Spleen (tissue), 11 donors: ENCODE measurements at regions not wholly inside any gene's neighbourhood (a gene's known extent, or its start where the extent isn't known, plus 50 kb on each side); places are given as distances from the start of the nearest gene placed in this dataset.

Source experiments
- DNase-seq: peaks from one replicate; pipeline ENCODE4 v3.0.0-alpha.2; 2020
- H3K27ac ChIP-seq, 8 donors: fragments of 200-600 bp; sonication (generic) in 7 of 8; 1 replicate in 4 of 8; 2 replicates in 4 of 8; pipeline versions ENCODE4 v1.5.0 to v1.8.0; 2016 to 2021; ENCODE audit warnings: inconsistent platforms in 4 of 8, mild to moderate bottlenecking in 4 of 8, moderate library complexity in 1 of 8
- H3K27me3 ChIP-seq, 7 donors: fragments of 200-600 bp; sonication (generic) in 6 of 7; replicated peaks in 1 of 7; 1 replicate in 4 of 7; 2 replicates in 3 of 7; pipeline versions ENCODE4 v1.5.0 to v1.8.0; 2016 to 2021; ENCODE audit warnings: inconsistent platforms in 3 of 7, mild to moderate bottlenecking in 1 of 7
- H3K36me3 ChIP-seq, 6 donors: fragments of 200-600 bp; sonication (generic) in 5 of 6; 1 replicate in 4 of 6; 2 replicates in 2 of 6; pipeline versions ENCODE4 v1.5.0 to v1.8.0; 2016 to 2021; ENCODE audit warnings: inconsistent platforms in 2 of 6
- H3K4me1 ChIP-seq, 6 donors: fragments of 200-600 bp; sonication (generic) in 5 of 6; 1 replicate in 3 of 6; 2 replicates in 3 of 6; pipeline versions ENCODE4 v1.5.0 to v1.8.0; 2016 to 2021; ENCODE audit warnings: inconsistent platforms in 3 of 6
- H3K4me3 ChIP-seq, 8 donors: fragments of 200-600 bp; sonication (generic) in 7 of 8; 1 replicate in 4 of 8; 2 replicates in 4 of 8; pipeline versions ENCODE4 v1.5.0 to v1.8.0; 2016 to 2021; ENCODE audit warnings: inconsistent platforms in 4 of 8, mild to moderate bottlenecking in 4 of 8, moderate library complexity in 2 of 8
- H3K9me3 ChIP-seq, 8 donors: fragments of 200-600 bp; sonication (generic) in 7 of 8; 1 replicate in 4 of 8; 2 replicates in 4 of 8; pipeline versions ENCODE4 v1.5.0 to v1.8.0; 2016 to 2021; ENCODE audit warnings: inconsistent platforms in 4 of 8
- POLR2A ChIP-seq, 3 donors: fragments of 450-650 bp; IDR thresholded peaks; one replicate each; pipeline ENCODE4 v1.5.1; 2017; ENCODE audit warnings: antibody characterized with exemption in 3 of 3, mild to moderate bottlenecking in 1 of 3
- POLR2AphosphoS5 ChIP-seq, 3 donors: sonication (generic); formaldehyde crosslinking; IDR thresholded peaks; one replicate each; pipeline ENCODE4 v1.5.1; 2017; ENCODE audit warnings: antibody characterized with exemption in 3 of 3
- WGBS, 5 donors: extraction: QIAGEN DNeasy Blood & Tissue Kit in 3 of 5; methylation state at CpG; one replicate each; pipeline versions ENCODE4 v1.1.5 to v1.1.7; 2013 to 2018; 5-methylcytosine and 5-hydroxymethylcytosine counted together
- intact Hi-C: fragments of 100-400 bp; cut with DNase I; formaldehyde crosslinking; loops from one replicate; pipeline ENCODE4 v1.15.0; 2023; ENCODE audit warnings: low total_unique reads
- TF ChIP-seq, protein P1 (sequence below), 11 experiments: fragments of 200-600 bp in 7 of 11; fragments of 450-650 bp in 4 of 11; sonication (generic) in 4 of 11; IDR thresholded peaks in 8 of 11; conservative IDR thresholded peaks in 3 of 11; 1 replicate in 7 of 11; 2 replicates in 4 of 11; pipeline versions ENCODE4 v1.4.0 to v1.8.0; 2016 to 2021; ENCODE audit warnings: antibody characterized with exemption in 11 of 11, inconsistent platforms in 4 of 11, mild to moderate bottlenecking in 1 of 11
- donor health status: healthy with polysubstance abuse.
- donor health status: DM: no; HTN: no; CAD: no; lungs with moderate emphysema.
- donor health status: DM: no; HTN: no; CAD: no.
- donor health status: Bipolar disorder and iron deficiency.
- donor health status: healthy.
- donor health status: DM: no; HTN: no; CAD: no.
- donor health status: DM: yes; HTN: yes; CAD: no.

DNA sequence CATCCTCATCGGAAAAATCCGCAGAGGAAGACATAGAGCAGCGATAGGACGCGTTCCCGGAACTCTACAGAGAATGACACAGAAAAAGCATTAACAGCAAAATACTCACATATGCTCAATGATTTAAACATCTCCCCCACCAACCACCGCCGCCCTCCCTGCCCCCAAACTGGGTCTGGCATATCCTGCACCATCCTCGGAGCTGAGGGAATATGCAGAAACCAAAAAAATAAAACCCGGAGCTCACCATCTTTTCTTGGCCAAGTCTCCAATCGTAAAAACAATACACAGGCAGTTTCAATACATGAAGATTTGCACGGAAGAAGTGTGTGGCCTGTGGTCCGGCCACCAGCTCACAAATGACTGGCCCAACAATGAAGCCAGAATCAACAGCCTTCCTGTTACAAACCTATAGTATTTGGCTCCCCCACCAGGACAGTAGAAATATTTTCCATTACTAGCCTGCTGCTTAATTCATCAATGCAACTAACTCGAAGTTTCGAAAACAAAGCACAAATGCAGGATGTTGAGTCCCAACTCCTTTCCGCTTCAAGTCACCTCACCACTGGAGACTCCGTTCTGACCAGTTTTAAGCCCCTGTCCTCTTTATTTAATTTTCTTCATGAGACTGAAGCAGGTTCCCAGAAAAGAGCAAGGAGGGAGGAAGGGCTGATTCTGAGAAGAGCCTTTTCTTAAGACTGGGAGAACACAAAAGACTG, 103.2 kb upstream of the BEND6 start:
- H3K27ac ChIP-seq = peak overlapping the region in 7 of 8 donors; percentile 59 to 82 (median 69)
- 0 to 2% (median 1%) methylated on average over 17 of the region's 17 CpGs for WGBS, 5 donors
- H3K27me3 ChIP-seq = peaks cover 0 to 19% (median 0%) of the 10 kb centered on the region in 7 donors
- TF ChIP-seq, protein P1, sequence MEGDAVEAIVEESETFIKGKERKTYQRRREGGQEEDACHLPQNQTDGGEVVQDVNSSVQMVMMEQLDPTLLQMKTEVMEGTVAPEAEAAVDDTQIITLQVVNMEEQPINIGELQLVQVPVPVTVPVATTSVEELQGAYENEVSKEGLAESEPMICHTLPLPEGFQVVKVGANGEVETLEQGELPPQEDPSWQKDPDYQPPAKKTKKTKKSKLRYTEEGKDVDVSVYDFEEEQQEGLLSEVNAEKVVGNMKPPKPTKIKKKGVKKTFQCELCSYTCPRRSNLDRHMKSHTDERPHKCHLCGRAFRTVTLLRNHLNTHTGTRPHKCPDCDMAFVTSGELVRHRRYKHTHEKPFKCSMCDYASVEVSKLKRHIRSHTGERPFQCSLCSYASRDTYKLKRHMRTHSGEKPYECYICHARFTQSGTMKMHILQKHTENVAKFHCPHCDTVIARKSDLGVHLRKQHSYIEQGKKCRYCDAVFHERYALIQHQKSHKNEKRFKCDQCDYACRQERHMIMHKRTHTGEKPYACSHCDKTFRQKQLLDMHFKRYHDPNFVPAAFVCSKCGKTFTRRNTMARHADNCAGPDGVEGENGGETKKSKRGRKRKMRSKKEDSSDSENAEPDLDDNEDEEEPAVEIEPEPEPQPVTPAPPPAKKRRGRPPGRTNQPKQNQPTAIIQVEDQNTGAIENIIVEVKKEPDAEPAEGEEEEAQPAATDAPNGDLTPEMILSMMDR (IDR thresholded peaks at IDR 0.05 in 8 of 11, conservative IDR thresholded peaks at IDR 0.05 in 3 of 11) = peak in 8 of 11 experiments; percentile 7 to 79 (median 50)
- TF ChIP-seq POLR2AphosphoS5 (IDR thresholded peaks at IDR 0.05) = peak in 1 of 3 donors; percentile 69
- TF ChIP-seq POLR2A (IDR thresholded peaks at IDR 0.05) = no peak
- no peaks in the 10 kb centered on the region for H3K36me3 ChIP-seq
- DNase-seq = no peak
- peak overlapping the region; percentile 17 to 71 (median 43) for H3K4me3 ChIP-seq
- intact Hi-C loops = loop anchor here (10.0 kb wide), 1 partner anchor 207 kb away; the partner anchor contains the start of gene DST
- no peaks in the 10 kb centered on the region for H3K9me3 ChIP-seq
- peaks cover 0 to 30% (median 20%) of the 10 kb centered on the region in 6 donors for H3K4me1 ChIP-seq

DNA sequence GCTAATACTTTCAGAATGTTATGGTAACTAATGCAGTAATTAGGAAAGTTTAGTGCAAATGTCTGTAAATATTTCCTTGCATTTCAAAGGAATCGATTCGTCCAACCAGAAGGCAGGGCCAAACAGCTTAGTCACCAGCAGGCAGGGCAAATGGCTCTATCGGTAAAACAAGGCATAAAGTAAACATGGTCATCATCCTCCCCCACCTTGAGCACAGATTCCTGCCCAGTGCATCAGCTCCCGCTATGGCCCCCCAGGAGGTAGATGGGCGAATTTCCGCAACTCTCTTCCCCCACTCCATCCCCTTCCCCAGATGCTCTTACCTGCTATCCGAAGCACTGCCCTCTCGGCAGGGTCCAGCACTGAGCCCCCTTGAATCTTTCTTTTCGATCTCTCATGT, 103.8 kb upstream of the BEND6 start:
- DNase-seq = no peak
- Histone ChIP-seq H3K27me3 (peaks cover 0 to 19% (median 0%) of the 10 kb centered on the region in 7 donors), H3K4me3 (peak overlapping the region; percentile 17 to 71 (median 43)), H3K27ac (peak overlapping the region in 7 of 8 donors; percentile 59 to 82 (median 69)), H3K36me3 (no peaks in the 10 kb centered on the region), H3K4me1 (peaks cover 0 to 30% (median 20%) of the 10 kb centered on the region in 6 donors), H3K9me3 (no peaks in the 10 kb centered on the region)
- TF ChIP-seq POLR2AphosphoS5 (IDR thresholded peaks at IDR 0.05) (no peak), POLR2A (IDR thresholded peaks at IDR 0.05) (no peak)
- TF ChIP-seq, protein P1 (IDR thresholded peaks at IDR 0.05 in 8 of 11, conservative IDR thresholded peaks at IDR 0.05 in 3 of 11) = no peak
- WGBS, 5 donors = 1 to 11% (median 5%) methylated on average over 9 of the region's 9 CpGs
- intact Hi-C loops = loop anchor here (10.0 kb wide), 1 partner anchor 206 kb away; the partner anchor contains the start of gene DST

DNA sequence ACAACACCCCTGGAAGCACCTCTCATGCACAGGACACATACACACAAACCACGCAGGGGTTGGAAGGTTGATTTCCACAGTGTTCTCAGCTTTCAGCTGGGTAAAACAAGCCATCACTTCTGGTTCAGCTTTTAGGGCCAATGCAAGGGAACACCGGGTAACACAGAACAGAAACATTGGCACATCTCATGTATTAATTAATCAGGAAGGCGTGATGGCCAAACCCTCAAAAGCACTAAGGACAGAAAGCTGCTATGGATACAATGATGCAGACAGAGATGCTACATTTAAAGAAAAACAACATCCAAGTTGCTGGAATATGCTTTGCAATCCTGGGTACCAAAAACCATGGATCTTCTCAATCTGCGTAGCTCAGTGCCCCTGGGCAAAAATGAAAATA, 104.3 kb upstream of the BEND6 start:
- Histone ChIP-seq H3K4me1 (peaks cover 0 to 30% (median 20%) of the 10 kb centered on the region in 6 donors), H3K4me3 (peak overlapping the region; percentile 17 to 71 (median 43)), H3K27ac (peak overlapping the region in 6 of 8 donors; percentile 59 to 82 (median 72)), H3K9me3 (no peaks in the 10 kb centered on the region), H3K36me3 (no peaks in the 10 kb centered on the region), H3K27me3 (peaks cover 0 to 19% (median 0%) of the 10 kb centered on the region in 7 donors)
- intact Hi-C loops = loop anchor here (10.0 kb wide), 1 partner anchor 206 kb away; the partner anchor contains the start of gene DST
- no peak for TF ChIP-seq POLR2AphosphoS5 (IDR thresholded peaks at IDR 0.05)
- TF ChIP-seq, protein P1 (IDR thresholded peaks at IDR 0.05 in 8 of 11, conservative IDR thresholded peaks at IDR 0.05 in 3 of 11) = no peak
- 50 to 74% (median 56%) methylated on average over 4 of the region's 4 CpGs for WGBS, 5 donors
- DNase-seq = no peak

DNA sequence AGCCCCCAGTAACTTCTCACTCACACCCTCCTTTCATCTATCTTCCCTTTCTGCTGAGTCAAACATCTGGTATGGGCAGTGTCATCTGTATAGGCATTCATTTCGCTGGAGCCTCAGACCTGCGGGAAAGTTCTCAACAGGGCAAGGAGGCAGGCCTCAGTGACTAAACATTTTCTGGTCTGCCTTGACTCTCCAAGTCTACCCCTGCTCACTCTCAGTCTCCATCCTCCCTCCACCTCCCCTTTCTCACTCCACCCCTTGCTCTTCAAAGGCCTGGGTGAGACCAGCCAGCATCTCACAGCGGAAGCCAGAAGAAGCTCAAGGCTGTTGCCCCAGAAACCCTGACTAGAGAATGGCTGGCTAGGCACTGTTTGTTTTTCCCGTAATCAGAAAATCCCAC, 105.0 kb upstream of the BEND6 start:
- H3K4me1 ChIP-seq = peaks cover 0 to 30% (median 20%) of the 10 kb centered on the region in 6 donors
- WGBS, 5 donors = 77 to 86% (median 80%) methylated on average over 4 of the region's 4 CpGs
- intact Hi-C loops = loop anchor here (10.0 kb wide), 2 partner anchors 145 to 205 kb away; partner anchors contain the start of gene DST
- peak overlapping the region in 2 of 8 donors; percentile 47 to 71 for H3K4me3 ChIP-seq
- DNase-seq = no peak
- H3K9me3 ChIP-seq = no peaks in the 10 kb centered on the region
- H3K27ac ChIP-seq = no peak overlapping the region
- no peaks in the 10 kb centered on the region for H3K36me3 ChIP-seq
- H3K27me3 ChIP-seq = peaks cover 0 to 20% (median 0%) of the 10 kb centered on the region in 7 donors
- TF ChIP-seq POLR2AphosphoS5 (IDR thresholded peaks at IDR 0.05) (no peak), POLR2A (IDR thresholded peaks at IDR 0.05) (no peak)
- TF ChIP-seq, protein P1 (IDR thresholded peaks at IDR 0.05 in 8 of 11, conservative IDR thresholded peaks at IDR 0.05 in 3 of 11) = no peak
